Left renal cortex interstitium (tissue), 4 donors: ENCODE measurements at regions not wholly inside any gene's neighbourhood (a gene's known extent, or its start where the extent isn't known, plus 50 kb on each side); places are given as distances from the start of the nearest gene placed in this dataset.

Source experiments
- DNase-seq, 4 donors: peaks; one replicate each; pipeline ENCODE4 v3.0.0-alpha.2; 2013; ENCODE audit warnings: low read depth in 4 of 4, low spot score in 2 of 4, missing footprints in 1 of 4

- no peak for DNase-seq
Observed at GRCh38 chr20:63128956-63129355, 87.0 kb downstream of the YTHDF1 start.

GRCh38 chr20:63128367-63128766 lies 87.6 kb downstream of the YTHDF1 start:
- no peak for DNase-seq

- DNase-seq, result no peak
Observed at GRCh38 chr20:63127700-63128364, 88.1 kb downstream of the YTHDF1 start.

- no peak for DNase-seq
Observed at GRCh38 chr20:63126876-63127699, 88.8 kb downstream of the YTHDF1 start.

- DNase-seq, result no peak
Observed at GRCh38 chr20:63125838-63126601, 89.9 kb downstream of the YTHDF1 start.

GRCh38 chr20:63125581-63125837 lies 90.4 kb downstream of the YTHDF1 start:
- no peak for DNase-seq

GRCh38 chr20:63124782-63125580 lies 91.0 kb downstream of the YTHDF1 start:
- DNase-seq, result no peak

GRCh38 chr20:63124092-63124781 lies 91.7 kb downstream of the YTHDF1 start:
- DNase-seq, result no peak

GRCh38 chr20:63123331-63123741 lies 92.6 kb downstream of the YTHDF1 start:
- DNase-seq, result no peak

GRCh38 chr20:63122626-63123025 lies 93.3 kb downstream of the YTHDF1 start:
- DNase-seq, result no peak

GRCh38 chr20:63121749-63122405 lies 94.1 kb downstream of the YTHDF1 start:
- no peak for DNase-seq

- no peak for DNase-seq
Observed at GRCh38 chr20:63121246-63121645, 94.7 kb downstream of the YTHDF1 start.

- DNase-seq, result no peak
Observed at GRCh38 chr20:63120808-63121090, 95.2 kb downstream of the YTHDF1 start.

GRCh38 chr20:63119963-63120807 lies 95.7 kb downstream of the YTHDF1 start:
- DNase-seq, result no peak

- DNase-seq, result no peak
Observed at GRCh38 chr20:63119121-63119962, 96.6 kb downstream of the YTHDF1 start.

- no peak for DNase-seq
Observed at GRCh38 chr20:63118303-63119120, 97.4 kb downstream of the YTHDF1 start.

- DNase-seq, result no peak
Observed at GRCh38 chr20:63117661-63118302, 98.1 kb downstream of the YTHDF1 start.
